HG03432 (cell line): ENCODE measurements at regions not wholly inside any gene's neighbourhood (a gene's known extent, or its start where the extent isn't known, plus 50 kb on each side); places are given as distances from the start of the nearest gene placed in this dataset.
"Not testable (repeated sequence)": the region's sequence is repeated elsewhere in the genome, so short reads cannot be mapped to it uniquely, and the experiment has no call there.

Experiments
- ATAC-seq: cut with Tn5 transposase; IDR thresholded peaks from one replicate; pipeline ENCODE4 v1.9.1; 2021; ENCODE audit warnings: mild to moderate bottlenecking, moderate library complexity; ENCODE audit not compliant: unreplicated experiment

- peak; percentile 89 for ATAC-seq
Measured at GRCh38 chr2:138267161-138267901, 234.2 kb upstream of the SPOPL start.

- peak; percentile 59 for ATAC-seq
Measured at GRCh38 chr2:138267902-138268254, 233.7 kb upstream of the SPOPL start.

- ATAC-seq, result no peak
Measured at GRCh38 chr2:138269765-138270164, 231.8 kb upstream of the SPOPL start.

- ATAC-seq, result no peak
Measured at GRCh38 chr2:138271467-138271866, 230.1 kb upstream of the SPOPL start.

GRCh38 chr2:138272524-138273195 is 228.9 kb upstream of the SPOPL start:
- ATAC-seq, result no peak

GRCh38 chr2:138273280-138273679 is 228.3 kb upstream of the SPOPL start:
- not testable (repeated sequence) for ATAC-seq

- ATAC-seq, result no peak
Measured at GRCh38 chr2:138274421-138275291, 226.9 kb upstream of the SPOPL start.

GRCh38 chr2:138275292-138275690 is 226.3 kb upstream of the SPOPL start:
- ATAC-seq, result no peak

- ATAC-seq, result no peak
Measured at GRCh38 chr2:138275881-138276280, 225.7 kb upstream of the SPOPL start.

- no peak for ATAC-seq
Measured at GRCh38 chr2:138276339-138276738, 225.2 kb upstream of the SPOPL start.

GRCh38 chr2:138277062-138277461 is 224.5 kb upstream of the SPOPL start:
- no peak for ATAC-seq

GRCh38 chr2:138279871-138280270 is 221.7 kb upstream of the SPOPL start:
- ATAC-seq, result no peak

- ATAC-seq, result no peak
Measured at GRCh38 chr2:138280999-138281695, 220.4 kb upstream of the SPOPL start.

GRCh38 chr2:138282014-138282672 is 219.4 kb upstream of the SPOPL start:
- no peak for ATAC-seq

GRCh38 chr2:138291805-138292204 is 209.8 kb upstream of the SPOPL start:
- no peak for ATAC-seq

- no peak for ATAC-seq
Measured at GRCh38 chr2:138293045-138293444, 208.5 kb upstream of the SPOPL start.

- ATAC-seq, result no peak
Measured at GRCh38 chr2:138293549-138293948, 208.0 kb upstream of the SPOPL start.

- no peak for ATAC-seq
Measured at GRCh38 chr2:138294451-138294850, 207.1 kb upstream of the SPOPL start.

GRCh38 chr2:138296365-138296764 is 205.2 kb upstream of the SPOPL start:
- no peak for ATAC-seq

- ATAC-seq, result peak; percentile 81
Measured at GRCh38 chr2:138298120-138298814, 203.3 kb upstream of the SPOPL start.
